Tibial nerve (tissue), 3 donors: ENCODE measurements at regions not wholly inside any gene's neighbourhood (a gene's known extent, or its start where the extent isn't known, plus 50 kb on each side); places are given as distances from the start of the nearest gene placed in this dataset.

Experiments
- POLR2A ChIP-seq, 2 donors: fragments of 450-650 bp; IDR thresholded peaks; one replicate each; pipeline ENCODE4 v1.6.1; 2017; ENCODE audit warnings: antibody characterized with exemption in 2 of 2, mild to moderate bottlenecking in 2 of 2, moderate library complexity in 2 of 2
- TF ChIP-seq, protein P1 (sequence below), 5 experiments: fragments of 200-600 bp in 3 of 5; fragments of 450-650 bp in 2 of 5; sonication (generic) in 3 of 5; IDR thresholded peaks; one replicate each; pipeline ENCODE4 v1.5.1; 2016 to 2019; ENCODE audit warnings: antibody characterized with exemption in 5 of 5, mild to moderate bottlenecking in 3 of 5, moderate library complexity in 2 of 5

DNA sequence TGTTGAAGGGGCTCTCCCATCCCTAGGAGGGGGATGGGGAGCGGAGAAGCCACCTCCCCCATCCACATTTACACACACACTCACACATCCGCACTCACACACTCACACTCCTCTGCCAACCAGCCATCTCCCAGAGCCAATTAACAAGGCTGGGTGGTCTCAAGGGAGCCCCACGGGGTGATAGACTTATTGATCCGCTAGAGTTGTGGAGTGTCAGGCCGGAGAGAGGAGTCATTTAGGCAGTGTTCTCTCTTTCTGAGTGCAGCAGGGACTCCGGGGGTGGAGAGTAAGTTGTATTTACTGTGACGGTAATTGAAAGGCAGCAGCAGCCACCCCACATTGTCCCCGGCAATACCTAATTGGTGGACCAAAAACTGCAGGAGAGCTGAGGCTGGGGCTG, 61.6 kb downstream of the KLHDC7A start:
- TF ChIP-seq POLR2A (IDR thresholded peaks at IDR 0.05) = no peak
- TF ChIP-seq, protein P1, sequence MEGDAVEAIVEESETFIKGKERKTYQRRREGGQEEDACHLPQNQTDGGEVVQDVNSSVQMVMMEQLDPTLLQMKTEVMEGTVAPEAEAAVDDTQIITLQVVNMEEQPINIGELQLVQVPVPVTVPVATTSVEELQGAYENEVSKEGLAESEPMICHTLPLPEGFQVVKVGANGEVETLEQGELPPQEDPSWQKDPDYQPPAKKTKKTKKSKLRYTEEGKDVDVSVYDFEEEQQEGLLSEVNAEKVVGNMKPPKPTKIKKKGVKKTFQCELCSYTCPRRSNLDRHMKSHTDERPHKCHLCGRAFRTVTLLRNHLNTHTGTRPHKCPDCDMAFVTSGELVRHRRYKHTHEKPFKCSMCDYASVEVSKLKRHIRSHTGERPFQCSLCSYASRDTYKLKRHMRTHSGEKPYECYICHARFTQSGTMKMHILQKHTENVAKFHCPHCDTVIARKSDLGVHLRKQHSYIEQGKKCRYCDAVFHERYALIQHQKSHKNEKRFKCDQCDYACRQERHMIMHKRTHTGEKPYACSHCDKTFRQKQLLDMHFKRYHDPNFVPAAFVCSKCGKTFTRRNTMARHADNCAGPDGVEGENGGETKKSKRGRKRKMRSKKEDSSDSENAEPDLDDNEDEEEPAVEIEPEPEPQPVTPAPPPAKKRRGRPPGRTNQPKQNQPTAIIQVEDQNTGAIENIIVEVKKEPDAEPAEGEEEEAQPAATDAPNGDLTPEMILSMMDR (IDR thresholded peaks at IDR 0.05) = no peak
